Vagina (tissue), 2 donors: ENCODE measurements at regions not wholly inside any gene's neighbourhood (a gene's known extent, or its start where the extent isn't known, plus 50 kb on each side); places are given as distances from the start of the nearest gene placed in this dataset.

Experiments used
- CTCF ChIP-seq, 3 experiments: fragments of 450-650 bp in 2 of 3; fragments of 200-600 bp in 1 of 3; sonication (generic) in 1 of 3; IDR thresholded peaks; one replicate each; pipeline ENCODE4 v1.5.1; 2017 to 2019; ENCODE audit warnings: antibody characterized with exemption in 3 of 3, mild to moderate bottlenecking in 2 of 3, moderate library complexity in 2 of 3
- POLR2A ChIP-seq, 2 donors: fragments of 450-650 bp; IDR thresholded peaks; one replicate each; pipeline ENCODE4 v1.6.1; 2017; ENCODE audit warnings: antibody characterized with exemption in 2 of 2, mild to moderate bottlenecking in 2 of 2, moderate library complexity in 2 of 2
- POLR2AphosphoS5 ChIP-seq, 2 donors: sonication (generic); formaldehyde crosslinking; IDR thresholded peaks; one replicate each; pipeline ENCODE4 v1.9.0; 2017; ENCODE audit warnings: antibody characterized with exemption in 2 of 2, mild to moderate bottlenecking in 2 of 2, low read depth in 1 of 2; ENCODE audit not compliant: insufficient read depth in 1 of 2

DNA sequence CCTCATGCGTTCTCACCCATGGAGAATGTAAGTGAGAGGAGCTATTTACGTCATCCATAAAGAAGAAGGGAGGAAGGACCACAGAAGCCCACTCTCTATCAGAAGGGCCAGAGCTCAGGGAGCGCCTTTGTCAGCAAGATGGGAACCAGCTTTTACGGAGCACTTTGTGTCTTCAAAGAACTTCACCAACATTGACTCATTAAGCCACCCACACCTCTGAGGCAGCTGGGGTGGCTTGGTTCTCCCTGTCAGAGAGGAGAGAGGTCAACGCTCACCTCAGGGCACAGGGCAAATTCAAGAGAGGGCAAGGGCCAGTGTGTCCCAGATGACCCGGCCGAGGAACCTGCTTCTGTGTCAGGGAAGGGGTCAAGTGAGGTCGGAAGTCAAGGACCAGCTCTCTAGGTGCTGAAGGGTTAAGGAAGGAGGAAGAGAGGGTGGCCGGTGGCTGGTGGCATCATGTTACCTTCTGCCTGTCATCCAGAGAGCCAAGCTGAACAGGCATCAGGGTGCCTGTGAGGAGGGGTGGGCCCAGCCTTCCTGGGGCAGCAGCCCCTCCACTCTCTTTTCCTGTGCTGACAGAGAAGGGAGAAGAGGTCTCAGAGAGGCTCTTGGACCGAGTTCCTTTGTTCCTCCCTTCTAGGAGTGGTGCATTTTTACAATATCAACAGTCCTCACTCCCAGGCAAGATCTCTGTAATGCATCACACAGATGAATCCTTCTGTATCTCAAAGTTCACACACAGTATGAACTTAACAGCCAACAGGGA, 109.0 kb downstream of the ETS2 start:
- no peak for TF ChIP-seq CTCF (IDR thresholded peaks at IDR 0.05)
- no peak for TF ChIP-seq POLR2A (IDR thresholded peaks at IDR 0.05)
- TF ChIP-seq POLR2AphosphoS5 (IDR thresholded peaks at IDR 0.05; ENCODE audit: insufficient read depth in 1 of 2, low read depth in 1 of 2), result no peak
